HG03060 (cell line): ENCODE measurements at regions not wholly inside any gene's neighbourhood (a gene's known extent, or its start where the extent isn't known, plus 50 kb on each side); places are given as distances from the start of the nearest gene placed in this dataset.

Experiments
- ATAC-seq: cut with Tn5 transposase; IDR thresholded peaks from one replicate; pipeline ENCODE4 v1.9.1; 2021; ENCODE audit warnings: low read depth, moderate number of reproducible peaks; ENCODE audit not compliant: unreplicated experiment

DNA sequence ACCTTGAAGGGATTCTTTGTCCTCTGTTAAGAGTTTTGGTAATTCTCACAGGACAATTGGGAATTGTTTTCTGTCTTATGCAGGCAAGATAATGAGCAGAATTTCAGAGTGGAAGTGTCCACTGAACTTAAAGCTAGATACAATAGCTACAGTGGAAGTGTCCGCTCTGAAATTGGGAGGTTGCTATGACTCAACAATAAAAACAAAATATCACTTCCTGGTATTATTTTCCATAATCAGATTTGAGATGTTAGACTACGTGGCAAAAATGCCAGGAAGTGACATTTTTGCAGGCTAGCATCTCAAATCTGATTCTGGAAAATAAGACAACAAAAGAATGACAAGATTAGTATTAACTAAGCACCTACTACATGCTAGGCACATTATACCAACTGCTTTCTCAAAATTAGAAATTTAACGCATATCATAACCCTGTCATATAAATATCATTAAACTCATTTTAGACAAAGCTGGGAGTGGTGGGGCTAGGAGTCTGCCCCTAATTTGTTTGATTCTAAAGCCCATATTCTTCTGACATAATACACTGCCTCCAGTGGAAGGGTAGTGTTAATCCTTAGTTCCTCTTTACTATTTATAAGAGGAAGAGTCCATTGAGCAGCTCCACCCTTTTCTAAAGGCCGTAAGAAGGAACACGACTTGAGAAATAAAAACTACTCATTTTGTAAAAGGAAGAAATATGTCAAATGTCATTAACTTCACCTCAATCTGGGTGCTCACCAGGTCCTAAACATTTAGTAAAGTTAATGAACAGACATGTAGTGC, 266.9 kb upstream of the STT3B start:
- ATAC-seq = no peak

DNA sequence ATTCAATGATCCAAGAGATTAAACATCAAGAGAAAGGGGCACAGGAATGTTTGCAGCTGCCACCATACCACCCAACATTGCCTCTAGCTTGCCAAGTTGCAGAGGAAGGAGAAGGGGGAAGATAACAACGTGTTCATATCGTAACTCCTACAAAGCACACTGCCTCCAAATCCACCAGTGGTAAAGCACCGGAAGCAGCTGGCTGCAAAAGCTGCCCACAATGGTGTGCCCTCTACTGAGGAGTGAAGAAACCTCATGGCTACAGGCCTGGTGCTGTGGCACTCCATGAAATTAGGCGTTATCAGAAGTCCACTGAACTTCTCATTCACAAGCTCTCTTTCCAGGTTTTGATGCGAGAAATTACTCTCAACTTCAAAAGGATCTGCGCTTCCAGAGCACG, 263.9 kb upstream of the STT3B start:
- no peak for ATAC-seq

DNA sequence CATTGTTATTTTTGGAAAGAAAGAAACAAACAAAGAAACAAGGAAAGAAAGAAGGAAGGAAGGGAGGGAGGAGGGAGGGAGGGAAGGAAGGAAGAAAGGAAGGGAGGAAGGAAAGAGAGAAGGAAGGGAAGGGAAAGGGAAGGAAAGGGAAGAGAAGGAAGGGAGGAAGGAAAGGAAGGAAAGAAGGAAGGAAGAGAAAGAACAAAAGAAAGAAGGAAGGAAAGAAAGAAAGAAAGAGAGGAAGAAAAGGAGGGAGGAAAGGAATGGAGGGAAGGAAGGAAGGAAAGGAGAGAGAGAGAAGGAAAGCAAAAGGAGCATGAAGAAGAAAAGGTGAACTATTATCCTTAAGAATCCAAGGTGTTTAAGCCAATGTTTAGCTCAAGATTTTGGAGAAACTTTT, 262.7 kb upstream of the STT3B start:
- no peak for ATAC-seq

DNA sequence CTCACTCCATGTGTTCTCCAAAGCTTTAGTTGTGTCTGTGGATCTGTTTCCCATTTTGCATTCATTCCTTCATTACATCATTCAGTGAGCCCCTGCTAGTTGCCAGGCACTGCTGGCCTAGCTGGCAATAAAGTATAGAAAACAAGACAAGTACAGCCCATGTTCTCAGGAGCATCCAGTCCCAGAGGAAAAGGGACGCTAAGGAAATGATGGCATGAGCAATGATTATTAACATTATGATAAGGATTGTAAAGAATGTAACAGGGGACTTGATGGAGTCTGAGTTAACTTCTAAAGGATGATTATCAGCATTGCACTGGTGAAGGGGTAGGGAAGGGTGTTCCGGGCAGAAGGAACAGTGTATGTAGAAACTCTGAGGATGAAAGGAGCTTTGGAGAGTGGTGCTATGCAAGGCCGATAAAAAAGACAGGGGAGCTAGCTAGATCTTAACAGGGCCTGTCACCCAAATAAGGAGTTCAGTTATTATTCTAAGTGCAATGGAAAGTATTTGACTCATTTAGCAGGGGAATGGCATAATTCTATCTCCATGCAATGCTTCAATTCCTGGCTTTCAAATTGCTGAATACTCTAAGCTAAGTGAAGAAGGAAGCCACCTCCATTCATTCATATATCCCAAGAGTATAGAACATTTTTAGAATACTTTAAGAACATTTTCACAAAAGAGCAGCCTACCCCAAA, 258.2 kb upstream of the STT3B start:
- no peak for ATAC-seq

DNA sequence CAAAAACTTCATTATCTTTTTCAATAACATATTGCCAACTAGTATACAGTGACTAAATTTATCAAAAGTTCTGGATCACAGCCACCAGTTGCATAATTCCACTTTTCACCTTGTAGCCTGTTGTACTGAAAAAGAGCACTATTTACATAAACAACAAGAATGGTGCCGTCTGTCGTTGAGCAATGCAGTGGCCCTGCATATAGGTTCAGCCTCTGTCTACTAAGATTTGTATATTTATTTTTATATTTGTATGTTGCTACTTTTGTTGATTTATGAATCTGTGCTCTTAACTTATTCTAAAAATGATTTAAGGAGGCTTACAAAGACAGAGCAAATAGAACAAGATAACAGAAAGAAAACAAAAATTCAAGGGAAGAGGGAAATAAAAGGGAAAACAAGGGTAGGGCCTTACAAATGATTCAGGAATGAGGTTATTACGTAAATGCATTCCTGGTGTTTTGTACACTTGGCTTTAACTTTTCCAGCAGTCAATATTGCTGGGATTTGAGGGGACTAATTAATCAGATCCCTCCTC, 257.6 kb upstream of the STT3B start:
- no peak for ATAC-seq

DNA sequence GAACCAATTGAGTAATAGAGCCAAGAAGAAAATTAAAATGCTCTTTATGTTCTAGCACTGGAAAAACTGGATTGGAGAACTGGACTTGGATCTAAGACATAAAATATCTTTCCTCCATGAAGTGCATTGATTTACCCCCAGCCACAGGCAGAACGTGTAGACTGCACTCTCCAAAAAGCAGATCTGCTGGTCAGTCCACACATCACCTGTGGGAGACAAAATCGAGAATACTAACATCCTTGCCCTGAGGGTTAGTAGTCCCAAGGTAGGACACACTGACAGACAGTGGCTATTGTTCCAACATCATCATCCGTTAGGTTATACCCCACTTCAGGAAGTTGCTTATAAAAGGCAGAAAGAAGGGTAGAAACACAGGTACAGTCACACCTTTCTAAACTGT, 257.1 kb upstream of the STT3B start:
- ATAC-seq = no peak

DNA sequence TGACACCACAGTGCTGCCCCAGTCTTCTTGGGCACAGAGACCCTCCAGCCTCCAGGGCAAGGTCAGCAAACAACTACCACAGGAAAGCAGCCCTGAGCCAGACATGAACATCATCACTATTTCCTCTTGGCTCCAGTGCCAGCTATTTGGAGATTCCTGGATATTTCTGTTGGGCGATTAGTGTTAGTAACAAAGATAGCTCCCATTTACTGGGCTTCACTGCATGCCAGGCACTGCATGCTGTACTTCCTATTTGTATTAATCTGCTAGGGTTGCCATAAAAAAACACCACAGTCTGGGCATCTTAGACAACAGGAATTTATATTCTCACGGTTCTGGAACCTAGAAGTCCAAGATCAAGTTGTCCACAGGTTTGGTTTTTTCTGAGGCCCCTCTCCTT, 255.1 kb upstream of the STT3B start:
- ATAC-seq = no peak

DNA sequence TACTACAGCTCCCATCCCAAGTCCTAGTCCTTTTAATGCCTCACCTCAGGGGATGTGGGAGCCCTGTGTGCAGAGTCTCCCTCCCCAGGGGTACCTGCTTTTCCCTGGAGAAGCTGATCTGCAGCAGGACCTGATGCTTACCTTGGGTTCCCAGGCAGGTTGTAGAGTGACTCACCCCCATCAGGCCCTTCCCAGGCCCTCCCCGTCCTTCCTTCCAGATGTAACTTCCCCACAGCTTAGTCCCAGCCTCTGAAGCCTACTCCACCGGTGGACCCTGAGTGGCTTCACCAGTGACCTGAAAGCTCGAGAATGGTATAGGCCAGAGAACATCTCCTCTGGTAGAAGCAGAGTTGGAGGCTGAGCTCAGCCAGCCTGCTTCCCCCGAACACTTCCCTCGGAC, 254.2 kb upstream of the STT3B start:
- no peak for ATAC-seq

DNA sequence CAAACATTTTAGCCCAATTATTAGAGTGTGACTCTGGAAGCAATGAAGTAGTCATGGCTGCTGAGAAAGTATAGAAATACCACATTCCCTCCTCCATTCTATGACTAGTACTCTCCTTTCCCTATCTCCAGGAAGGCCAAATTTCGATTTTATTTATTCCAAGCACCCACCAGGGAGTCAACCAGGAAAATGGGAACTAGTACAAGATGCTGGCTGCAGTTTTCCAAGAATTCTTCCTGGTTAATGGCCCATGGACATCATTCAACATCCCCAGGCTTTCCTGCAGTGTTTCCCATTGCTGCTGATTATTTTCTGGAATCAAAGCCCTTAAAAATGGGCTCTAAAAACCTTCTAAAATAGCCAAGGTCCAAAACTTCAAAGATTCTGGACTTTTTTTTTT, 247.9 kb upstream of the STT3B start:
- no peak for ATAC-seq

DNA sequence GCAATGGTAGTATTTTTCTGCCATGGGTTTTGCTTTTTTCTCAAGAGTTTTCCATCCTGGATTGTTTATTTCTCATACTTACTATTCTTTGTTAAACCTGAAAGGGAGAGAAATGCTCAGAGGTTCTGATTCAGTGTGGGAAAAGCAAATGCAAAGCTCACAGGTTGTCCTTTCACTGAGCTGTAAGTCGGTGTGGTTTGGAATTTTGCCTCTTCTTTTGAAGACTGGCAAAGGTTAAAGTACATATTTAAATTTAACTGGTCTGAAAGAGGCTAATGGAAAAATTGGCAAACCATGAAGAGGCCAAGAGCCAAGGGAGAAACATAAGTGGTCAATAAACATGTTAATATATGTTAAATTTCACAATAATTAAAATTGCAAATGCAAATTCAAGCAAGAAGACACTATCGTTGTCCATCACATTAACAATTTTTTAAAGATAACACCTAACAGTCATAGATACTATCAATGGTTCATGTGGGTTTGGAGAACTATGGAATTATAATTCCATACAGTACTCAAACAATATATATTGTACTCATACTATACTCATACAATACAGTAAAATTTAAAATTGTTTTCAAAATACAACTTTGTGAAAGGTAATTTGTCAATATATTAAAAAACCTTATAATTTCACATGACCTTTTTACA, 246.8 kb upstream of the STT3B start:
- ATAC-seq = no peak

DNA sequence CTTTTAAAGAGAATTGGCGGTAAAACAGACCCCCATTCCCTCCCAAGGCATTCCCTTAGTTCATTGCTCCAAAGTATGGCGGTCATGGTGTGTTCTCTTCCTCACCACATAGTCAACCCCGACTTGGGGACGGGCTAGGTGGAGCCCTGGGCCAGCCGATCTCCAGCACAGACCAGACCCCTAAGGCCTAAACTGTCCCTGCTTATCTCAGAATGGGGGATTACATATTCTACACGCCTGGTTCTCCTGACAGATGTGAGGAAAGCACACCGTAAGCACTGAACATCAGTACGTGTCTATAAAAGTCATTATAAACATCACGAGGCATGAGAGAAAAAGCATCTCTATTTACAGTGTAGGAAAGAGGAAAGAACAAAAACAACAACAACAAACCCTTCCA, 244.5 kb upstream of the STT3B start:
- no peak for ATAC-seq

DNA sequence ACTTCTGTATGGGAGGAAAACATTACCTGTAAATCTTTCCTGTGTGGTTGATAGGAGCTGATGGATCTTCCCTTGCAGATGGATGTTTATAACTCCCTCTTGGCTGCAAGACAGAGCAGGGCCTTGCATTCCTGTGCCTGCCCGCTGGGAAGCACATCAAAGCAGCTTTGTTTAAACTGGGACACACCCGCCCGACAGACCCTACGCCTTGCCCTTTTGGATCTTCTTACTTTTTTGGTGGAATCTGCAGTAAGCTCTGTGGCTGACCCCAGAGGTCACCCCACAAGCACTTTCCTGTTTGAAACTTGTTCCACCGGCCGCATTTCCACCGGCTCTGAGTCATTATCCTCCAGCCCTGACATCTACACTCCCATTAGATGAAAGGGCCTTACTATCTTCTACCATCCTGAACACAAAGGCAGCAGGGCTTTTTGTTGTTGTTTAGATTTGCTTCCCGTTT, 244.1 kb upstream of the STT3B start:
- no peak for ATAC-seq

DNA sequence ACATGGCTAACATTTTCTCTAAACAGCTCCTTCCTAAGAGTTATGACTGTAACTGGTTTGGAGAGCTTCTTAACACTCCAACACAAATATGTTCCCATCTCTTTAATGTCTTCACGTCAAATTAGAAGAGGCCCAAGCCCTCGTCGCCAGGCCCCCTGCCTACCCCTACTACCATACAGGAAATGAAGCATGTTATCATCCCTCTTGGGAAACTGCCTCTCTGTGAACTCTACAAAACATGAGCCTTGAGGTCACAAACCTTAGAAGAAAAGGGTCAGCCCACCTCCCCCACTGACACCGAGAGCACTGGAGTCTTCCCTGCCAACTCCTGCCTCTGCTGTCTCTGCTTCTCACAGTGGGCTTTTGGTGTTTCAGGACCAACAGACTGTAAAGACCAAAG, 243.1 kb upstream of the STT3B start:
- no peak for ATAC-seq

DNA sequence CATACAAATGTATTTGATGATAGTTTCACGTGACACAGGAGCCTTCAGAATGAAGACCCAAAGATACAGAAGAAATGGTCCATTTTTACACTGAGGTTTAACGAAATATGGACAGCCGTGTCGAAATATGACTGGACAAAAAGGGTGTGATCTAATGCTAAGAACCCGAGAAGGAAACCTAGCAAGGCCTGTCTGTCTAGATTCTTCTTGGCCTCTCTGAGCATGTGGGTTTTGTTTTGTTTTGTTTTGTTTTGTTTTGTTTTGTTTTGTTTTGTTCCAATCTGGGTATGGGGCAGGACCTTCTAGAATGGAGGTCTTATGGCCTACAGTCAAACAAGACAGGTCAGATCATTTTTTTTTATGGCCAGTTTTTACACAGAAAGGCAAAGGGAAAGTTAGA, 242.7 kb upstream of the STT3B start:
- ATAC-seq = no peak

DNA sequence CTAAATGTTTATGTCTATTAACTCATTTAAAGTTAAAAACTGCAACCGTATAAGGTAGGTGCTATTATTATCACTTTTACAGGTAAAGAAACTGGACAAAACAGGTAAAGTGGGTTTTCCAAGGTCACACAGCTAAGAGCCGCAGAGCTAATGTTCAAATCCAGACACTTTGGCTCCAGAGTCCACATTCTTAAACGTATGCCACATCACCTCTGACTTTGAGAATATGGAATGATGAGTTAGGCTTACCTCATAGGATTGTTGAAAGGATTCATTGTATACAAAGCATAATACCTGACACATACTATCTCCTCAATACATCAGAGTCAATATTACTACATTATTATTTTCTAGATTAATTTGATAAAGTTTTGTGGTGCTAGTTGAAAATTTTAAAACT, 240.9 kb upstream of the STT3B start:
- no peak for ATAC-seq

DNA sequence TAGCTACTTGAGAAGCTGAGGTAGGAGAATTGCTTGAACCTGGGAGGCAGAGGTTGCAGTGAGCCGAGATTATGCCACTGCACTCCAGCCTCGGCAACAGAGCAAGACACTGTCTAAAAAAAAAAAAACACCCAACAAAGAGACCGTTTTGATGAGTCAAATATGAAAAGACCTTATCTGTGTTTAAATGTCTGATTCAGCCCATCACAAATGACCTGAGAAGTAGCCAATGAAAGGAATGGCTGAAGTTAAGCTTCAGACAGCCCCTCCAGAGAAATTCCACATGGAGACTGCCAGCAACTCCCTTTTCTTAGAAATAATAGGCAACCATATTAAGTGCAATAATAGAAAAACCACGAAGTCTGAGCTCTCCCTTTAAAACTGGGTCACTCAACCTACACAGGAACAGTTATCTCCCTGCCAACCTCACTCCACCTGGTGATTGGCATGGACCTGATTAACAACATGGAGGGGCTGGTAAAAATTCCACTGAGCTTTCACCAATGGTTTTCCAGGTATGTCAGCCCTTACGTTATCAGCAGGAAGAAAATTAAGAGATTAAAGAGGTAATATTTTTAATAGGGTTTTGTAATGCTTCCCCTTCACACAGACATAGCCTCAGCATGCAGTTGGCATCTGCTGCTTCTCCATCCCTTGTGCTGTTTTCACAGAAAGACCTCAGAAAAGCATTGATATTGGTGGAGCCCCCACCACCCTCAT, 238.1 kb upstream of the STT3B start:
- no peak for ATAC-seq

DNA sequence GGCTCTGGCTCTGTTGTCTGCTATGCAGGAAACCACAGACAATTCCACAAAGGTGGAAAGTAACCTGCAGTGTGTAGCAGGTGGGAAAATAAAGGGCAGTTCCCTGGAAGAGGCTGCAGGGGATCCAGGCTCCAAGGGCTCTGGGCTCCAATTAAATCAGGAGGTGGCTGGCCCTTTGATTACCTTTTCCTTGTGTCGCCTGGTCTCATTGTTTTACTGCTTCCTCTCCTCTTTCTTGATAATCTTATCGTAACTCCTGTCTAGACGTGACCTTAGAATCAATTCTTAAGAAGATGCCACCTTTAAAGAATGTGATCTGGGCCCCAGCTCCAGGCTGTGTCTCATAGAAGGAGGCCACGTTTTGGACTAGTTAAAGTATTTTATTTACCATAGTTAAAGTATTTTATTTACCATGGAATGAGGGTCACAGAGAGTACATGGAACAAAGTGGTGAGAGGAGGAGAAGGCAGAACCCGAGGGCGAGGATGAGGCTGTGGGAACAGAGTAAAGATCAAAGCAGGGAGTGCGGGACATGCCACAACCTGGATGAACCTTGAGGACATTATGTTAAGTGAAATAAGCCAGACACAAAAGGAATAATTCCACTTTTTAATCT, 237.5 kb upstream of the STT3B start:
- ATAC-seq = no peak

DNA sequence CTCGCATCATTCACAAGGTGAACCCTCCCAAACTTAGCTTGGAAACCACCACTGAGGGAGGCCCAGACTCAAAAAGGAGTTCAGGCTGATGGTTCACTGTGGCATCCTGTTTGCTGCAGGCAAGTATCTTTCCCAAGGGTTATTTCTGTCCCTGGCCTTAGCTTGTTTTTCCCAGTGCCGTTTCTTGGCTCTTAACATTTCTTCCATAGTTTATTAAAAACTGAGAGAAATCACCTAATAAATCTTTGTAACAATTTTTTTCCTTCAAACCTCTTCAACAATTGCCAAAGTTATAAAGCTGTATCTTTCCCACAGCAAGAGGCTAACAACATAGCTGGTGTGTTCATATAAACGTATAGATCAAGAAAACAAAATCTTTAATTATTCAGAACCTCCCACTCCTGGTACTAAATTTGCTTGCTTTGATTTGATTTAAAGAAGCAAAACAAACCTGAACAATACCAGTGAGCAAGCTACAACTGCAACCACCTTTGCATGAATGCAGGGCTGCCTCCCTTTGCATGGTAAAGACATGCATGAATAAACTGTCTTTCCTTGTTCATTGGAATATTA, 234.9 kb upstream of the STT3B start:
- no peak for ATAC-seq

DNA sequence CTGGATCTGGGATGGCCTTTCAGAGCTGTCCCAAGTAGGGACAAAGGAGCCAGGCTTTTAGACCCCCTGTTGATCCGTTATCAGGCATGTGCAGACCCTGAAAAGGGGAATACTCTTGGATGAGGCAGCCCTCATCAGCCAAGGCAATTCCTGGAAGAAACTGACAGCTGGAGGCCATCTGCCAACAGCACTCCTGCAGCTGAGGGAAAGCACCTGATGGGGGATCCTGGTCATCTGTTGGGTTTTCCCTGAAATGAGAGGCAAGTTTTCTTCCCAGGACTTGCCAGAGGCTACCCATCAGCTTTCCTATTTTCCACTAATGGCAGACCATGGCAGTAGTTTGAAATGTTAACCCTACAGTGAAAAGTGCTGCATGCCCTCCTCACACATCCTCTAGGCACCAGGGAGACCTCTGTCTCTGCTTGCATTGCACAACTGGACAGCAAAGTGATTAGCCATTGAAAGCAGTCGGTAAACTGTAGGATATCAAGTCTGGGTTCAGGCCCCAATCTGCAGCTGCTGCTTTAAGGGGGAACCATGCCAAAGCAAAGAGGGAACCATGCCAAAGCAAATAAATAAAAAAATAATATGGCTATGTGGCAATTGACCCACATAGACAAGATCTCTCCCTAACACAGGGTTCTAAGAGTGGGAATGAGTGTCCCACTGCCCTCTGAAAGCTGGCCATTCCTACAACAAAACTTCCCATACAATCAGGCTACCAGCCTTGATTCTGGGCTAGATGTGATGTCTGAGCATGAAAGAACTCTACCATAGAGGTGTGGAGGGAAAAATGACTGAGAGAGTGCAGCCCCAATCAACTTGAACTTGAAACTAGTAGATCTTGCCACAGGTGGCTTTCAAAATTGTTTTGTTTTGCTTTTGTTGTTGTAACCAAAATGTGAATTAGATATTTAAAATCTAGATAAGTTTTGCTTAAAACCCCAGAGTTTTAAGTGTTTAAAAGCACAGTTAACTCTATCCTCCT, 232.0 kb upstream of the STT3B start:
- no peak for ATAC-seq
